PFSK-1 (cell line): ENCODE measurements at regions not wholly inside any gene's neighbourhood (a gene's known extent, or its start where the extent isn't known, plus 50 kb on each side); places are given as distances from the start of the nearest gene placed in this dataset.

ENCODE experiments used
- POLR2AphosphoS5 ChIP-seq: IDR thresholded peaks from 2 replicates; pipeline ENCODE4 v1.6.1; 2012; ENCODE audit warnings: low read depth, mild to moderate bottlenecking, control low read depth, low read length, moderate library complexity
- REST ChIP-seq, 2 experiments: IDR thresholded peaks; 2 replicates each; pipeline versions ENCODE4 v1.6.1 to v1.8.0; 2011 to 2012; ENCODE audit warnings: low read depth in 2 of 2, low read length in 2 of 2, control low read depth in 1 of 2, inconsistent platforms in 1 of 2, mild to moderate bottlenecking in 1 of 2, moderate library complexity in 1 of 2; ENCODE audit not compliant: insufficient read depth in 1 of 2
- SIN3A ChIP-seq: IDR thresholded peaks from 2 replicates; pipeline ENCODE4 v1.6.1; 2012; ENCODE audit warnings: mild to moderate bottlenecking, low read length, moderate library complexity, borderline replicate concordance; ENCODE audit not compliant: insufficient read depth
- TAF1 ChIP-seq: IDR thresholded peaks from 2 replicates; pipeline ENCODE4 v1.6.1; 2012; ENCODE audit warnings: low read length, control low read depth, borderline replicate concordance; ENCODE audit not compliant: insufficient read depth

GRCh38 chr9:28648723-28649122 lies 1075.4 kb upstream of the C9orf72 start:
- TF ChIP-seq POLR2AphosphoS5: no peak
- TF ChIP-seq SIN3A: no peak
- no peak for TF ChIP-seq TAF1
- no peak for TF ChIP-seq REST (IDR thresholded peaks at IDR 0.05; ENCODE audit: insufficient read depth in 1 of 2, low read depth in 2 of 2, low read length in 2 of 2)
